CD4-positive, alpha-beta T cell treated with Interleukin-12 subunit alpha and Interleukin-12 subunit beta, for 1 hour (primary cell): ENCODE measurements at regions not wholly inside any gene's neighbourhood (a gene's known extent, or its start where the extent isn't known, plus 50 kb on each side); places are given as distances from the start of the nearest gene placed in this dataset.
"Not testable (repeated sequence)": the region's sequence is repeated elsewhere in the genome, so short reads cannot be mapped to it uniquely, and the experiment has no call there.

Experiments
- DNase-seq: peaks from one replicate; pipeline ENCODE4 v3.0.0-alpha.2; 2020

- no peak for DNase-seq
Observed at GRCh38 chr10:109047856-109048255, 875.5 kb downstream of the XPNPEP1 start.

- DNase-seq: not testable (repeated sequence)
Observed at GRCh38 chr10:109046427-109046826, 876.9 kb downstream of the XPNPEP1 start.

GRCh38 chr10:109040622-109041021, 882.7 kb downstream of the XPNPEP1 start:
- no peak for DNase-seq

GRCh38 chr10:109037978-109038377, 885.3 kb downstream of the XPNPEP1 start:
- no peak for DNase-seq

GRCh38 chr10:109030581-109031210, 892.6 kb downstream of the XPNPEP1 start:
- no peak for DNase-seq

GRCh38 chr10:109029870-109030269, 893.4 kb downstream of the XPNPEP1 start:
- DNase-seq: no peak

GRCh38 chr10:109027534-109028185, 895.7 kb downstream of the XPNPEP1 start:
- no peak for DNase-seq

- DNase-seq: no peak
Observed at GRCh38 chr10:109025172-109025571, 898.1 kb downstream of the XPNPEP1 start.

GRCh38 chr10:109022417-109023049, 900.8 kb downstream of the XPNPEP1 start:
- DNase-seq: no peak

GRCh38 chr10:109019001-109019424, 904.3 kb downstream of the XPNPEP1 start:
- no peak for DNase-seq

- DNase-seq: no peak
Observed at GRCh38 chr10:109007514-109007913, 915.8 kb downstream of the XPNPEP1 start.

GRCh38 chr10:108990441-108990840, 932.9 kb downstream of the XPNPEP1 start:
- DNase-seq: no peak

- no peak for DNase-seq
Observed at GRCh38 chr10:108989976-108990375, 933.3 kb downstream of the XPNPEP1 start.

- DNase-seq: no peak
Observed at GRCh38 chr10:108982159-108982558, 941.2 kb downstream of the XPNPEP1 start.

GRCh38 chr10:108980869-108981268, 942.4 kb downstream of the XPNPEP1 start:
- no peak for DNase-seq

- DNase-seq: no peak
Observed at GRCh38 chr10:108975459-108976058, 947.8 kb downstream of the XPNPEP1 start.

GRCh38 chr10:108970016-108970415, 953.3 kb downstream of the XPNPEP1 start:
- no peak for DNase-seq

GRCh38 chr10:108966411-108966810, 956.9 kb downstream of the XPNPEP1 start:
- no peak for DNase-seq

GRCh38 chr10:108966005-108966404, 957.3 kb downstream of the XPNPEP1 start:
- DNase-seq: no peak

GRCh38 chr10:108962172-108962571, 961.1 kb downstream of the XPNPEP1 start:
- no peak for DNase-seq

GRCh38 chr10:108957681-108958080, 965.6 kb downstream of the XPNPEP1 start:
- DNase-seq: no peak

GRCh38 chr10:108956149-108956548, 967.2 kb downstream of the XPNPEP1 start:
- no peak for DNase-seq

- not testable (repeated sequence) for DNase-seq
Observed at GRCh38 chr10:108920029-108920428, 1003.3 kb downstream of the XPNPEP1 start.

GRCh38 chr10:108913300-108913699, 1010.0 kb downstream of the XPNPEP1 start:
- DNase-seq: no peak
